Activated T-cell treated with anti-CD3 and anti-CD28 coated beads, Interleukin-2, amount 50 U/mL, for 4 hours (primary cell): ENCODE measurements at regions not wholly inside any gene's neighbourhood (a gene's known extent, or its start where the extent isn't known, plus 50 kb on each side); places are given as distances from the start of the nearest gene placed in this dataset.

ENCODE experiments used
- ATAC-seq, 2 donors: fragments of 200-7000 bp; cut with Tn5 transposase; one replicate each; pipeline ENCODE4 v1.10.0; 2021
- DNase-seq: peaks from one replicate; pipeline ENCODE4 v3.0.0-alpha.2; 2020
- H3K27me3 Mint-ChIP-seq: one replicate; pipeline ENCODE4 v1.8.0; 2021; ENCODE audit warnings: low read depth, mixed read lengths
- H3K36me3 Mint-ChIP-seq: one replicate; pipeline ENCODE4 v1.8.0; 2022; ENCODE audit warnings: mixed read lengths; ENCODE audit not compliant: insufficient read depth
- H3K4me1 Mint-ChIP-seq: one replicate; pipeline ENCODE4 v1.8.0; 2021; ENCODE audit warnings: low read depth, mixed read lengths
- H3K4me3 Mint-ChIP-seq: one replicate; pipeline ENCODE4 v1.8.0; 2021; ENCODE audit warnings: mild to moderate bottlenecking, moderate library complexity, mixed read lengths
- H3K9me3 Mint-ChIP-seq: one replicate; pipeline ENCODE4 v1.8.0; 2021; ENCODE audit warnings: mixed read lengths

DNA sequence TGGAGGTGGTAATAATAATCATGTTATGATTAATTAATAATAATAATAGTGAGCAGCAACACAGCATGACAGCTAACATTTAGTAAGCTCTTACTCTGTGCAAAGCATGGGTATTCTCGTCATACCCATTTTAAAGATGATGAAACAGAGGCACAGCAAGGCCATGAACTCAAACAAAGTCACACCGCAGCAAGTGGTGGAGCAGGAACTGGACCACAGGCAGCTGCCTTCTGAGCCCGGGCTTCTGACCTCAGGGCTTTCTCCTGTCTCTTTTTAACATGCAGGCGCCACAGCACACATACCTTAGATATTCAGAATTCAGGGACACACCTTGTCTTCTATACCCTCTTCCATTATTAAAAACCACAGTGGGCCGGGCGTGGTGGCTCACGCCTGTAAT lies 50.7 kb upstream of the SPATA12 start:
- no peak for DNase-seq
- Mint-ChIP-seq H3K9me3 (no peaks in the 10 kb centered on the region), H3K27me3 (no peaks in the 10 kb centered on the region)

DNA sequence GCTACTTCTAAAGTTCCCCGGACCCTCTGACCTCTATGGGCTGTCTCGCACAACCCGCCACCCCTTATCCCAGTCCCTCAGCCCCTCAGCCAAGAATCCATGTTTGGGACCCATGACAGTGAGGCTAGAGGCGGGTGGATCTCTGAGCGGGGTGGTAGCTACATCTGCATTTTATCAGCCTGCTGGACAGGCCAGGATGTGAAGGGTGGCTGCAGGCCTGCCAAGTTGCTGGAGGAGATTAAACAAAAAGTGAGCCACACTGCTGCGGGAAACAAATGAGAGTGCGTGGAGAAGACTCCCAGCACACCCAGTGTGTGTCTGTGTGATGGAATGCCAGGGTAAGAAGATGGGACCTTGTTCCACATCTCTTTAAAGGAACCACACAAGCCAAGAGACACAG lies 51.1 kb upstream of the SPATA12 start:
- no peak overlapping the region for H3K4me3 Mint-ChIP-seq
- ATAC-seq = no peak

More for the DNA sequence above, 50.7 kb upstream of the SPATA12 start:
- Mint-ChIP-seq H3K36me3 (no peaks in the 10 kb centered on the region), H3K4me3 (no peak overlapping the region), H3K4me1 (peaks cover 4% of the 10 kb centered on the region)
- ATAC-seq = no peak

DNA sequence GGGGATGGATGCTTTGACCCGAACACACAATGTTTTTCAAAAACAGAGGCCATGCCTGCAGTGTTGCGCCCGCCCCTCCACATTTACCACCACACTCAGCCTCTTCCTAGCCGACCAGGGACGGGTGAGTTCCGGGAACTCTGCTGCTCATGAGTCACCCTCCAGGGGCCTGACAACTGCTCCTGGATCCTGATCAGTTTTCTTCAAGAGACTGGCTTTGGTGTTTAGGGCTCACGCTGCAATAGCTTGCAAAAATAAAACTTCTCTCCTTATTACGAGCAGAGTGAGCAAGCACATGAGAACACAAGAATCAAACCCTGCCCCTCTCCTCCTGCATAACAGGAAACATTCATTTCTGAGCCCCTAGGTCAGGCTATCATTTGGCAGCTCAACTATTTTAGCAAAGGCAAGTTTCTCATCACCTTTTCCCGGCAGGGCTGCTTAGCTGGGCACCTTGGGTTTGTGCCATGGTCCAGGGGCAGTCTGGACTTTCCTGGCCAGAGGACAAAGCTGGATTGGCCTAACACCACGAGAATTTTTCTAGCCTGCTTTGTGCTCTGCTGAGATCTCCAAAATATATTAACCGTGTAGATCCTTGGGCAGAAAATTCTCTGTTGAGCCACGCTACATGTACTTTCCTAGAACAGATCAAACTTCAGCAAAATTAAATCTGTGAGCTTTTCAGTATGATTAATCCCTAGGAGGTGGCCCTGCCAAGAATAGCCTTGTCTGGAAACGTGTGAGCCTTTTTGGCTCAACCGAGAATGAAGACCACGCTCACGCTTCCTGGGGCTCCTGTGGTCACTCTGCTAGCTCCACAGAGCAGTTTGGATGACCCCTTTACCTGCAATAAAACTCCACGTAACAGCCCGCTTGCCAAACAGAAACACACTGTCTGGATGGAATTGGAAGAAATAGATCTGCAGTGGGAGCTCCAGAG lies 52.7 kb upstream of the SPATA12 start:
- H3K4me3 Mint-ChIP-seq = no peak overlapping the region
- DNase-seq (no peak), ATAC-seq (peak; percentile 69 to 76)
- no peaks in the 10 kb centered on the region for H3K9me3 Mint-ChIP-seq
- no peaks in the 10 kb centered on the region for H3K36me3 Mint-ChIP-seq
- peaks cover 4% of the 10 kb centered on the region for H3K4me1 Mint-ChIP-seq
- H3K27me3 Mint-ChIP-seq = peaks cover 5% of the 10 kb centered on the region

More for the DNA sequence above, 51.1 kb upstream of the SPATA12 start:
- DNase-seq = no peak
- H3K9me3 Mint-ChIP-seq = no peaks in the 10 kb centered on the region
- peaks cover 4% of the 10 kb centered on the region for H3K4me1 Mint-ChIP-seq
- H3K27me3 Mint-ChIP-seq = peaks cover 1% of the 10 kb centered on the region
- no peaks in the 10 kb centered on the region for H3K36me3 Mint-ChIP-seq

DNA sequence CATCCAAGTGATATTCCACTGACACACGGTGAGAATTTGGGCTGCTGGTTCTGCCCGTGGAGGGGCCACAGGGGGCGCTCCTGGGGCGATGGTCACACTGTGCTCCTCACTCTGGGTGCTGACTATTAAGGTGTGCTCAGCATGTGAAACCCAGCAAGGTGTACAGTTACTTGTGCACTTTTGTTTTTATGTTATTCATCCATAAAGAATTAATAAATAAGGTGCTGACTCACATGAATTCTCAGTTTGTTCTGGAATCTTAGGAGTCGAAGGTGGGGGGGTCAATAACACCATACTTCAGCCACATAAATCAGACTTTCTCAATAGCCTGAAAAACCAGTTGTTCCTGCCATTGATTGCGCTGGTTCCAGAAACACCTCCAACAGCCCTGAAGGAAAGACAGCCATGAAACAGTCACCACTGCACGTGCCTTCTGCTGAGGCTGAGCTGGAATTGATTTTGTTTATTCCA lies 53.5 kb upstream of the SPATA12 start:
- Mint-ChIP-seq H3K36me3 (no peaks in the 10 kb centered on the region), H3K4me1 (peaks cover 4% of the 10 kb centered on the region), H3K9me3 (no peaks in the 10 kb centered on the region), H3K27me3 (peaks cover 5% of the 10 kb centered on the region), H3K4me3 (no peak overlapping the region)
- DNase-seq (no peak), ATAC-seq (no peak)

DNA sequence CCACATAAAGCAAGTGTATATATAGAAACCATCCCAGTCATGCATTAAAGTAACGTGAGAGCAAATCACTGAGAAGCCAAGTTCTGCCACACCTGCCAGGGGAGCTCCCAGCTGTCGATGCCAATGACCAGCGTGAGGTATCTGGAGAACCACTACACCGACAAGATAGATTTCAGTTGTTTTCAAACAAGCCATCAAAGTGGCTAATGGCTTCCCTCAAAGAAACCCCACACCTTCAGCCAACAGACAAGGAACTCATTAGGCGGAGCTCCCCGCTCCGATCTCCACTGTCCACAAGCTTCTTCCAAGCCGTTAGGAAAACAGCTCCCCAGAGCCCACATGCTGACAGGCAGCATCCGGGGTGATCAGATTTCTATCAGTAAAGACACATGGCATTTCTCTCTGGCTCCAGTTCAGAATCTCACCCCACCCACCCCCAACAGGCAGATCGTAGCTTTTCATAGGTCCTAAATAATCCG lies 54.2 kb upstream of the SPATA12 start:
- Mint-ChIP-seq H3K36me3 (no peaks in the 10 kb centered on the region), H3K4me3 (no peak overlapping the region), H3K9me3 (no peaks in the 10 kb centered on the region), H3K4me1 (peaks cover 4% of the 10 kb centered on the region), H3K27me3 (peaks cover 5% of the 10 kb centered on the region)
- ATAC-seq (no peak), DNase-seq (no peak)

DNA sequence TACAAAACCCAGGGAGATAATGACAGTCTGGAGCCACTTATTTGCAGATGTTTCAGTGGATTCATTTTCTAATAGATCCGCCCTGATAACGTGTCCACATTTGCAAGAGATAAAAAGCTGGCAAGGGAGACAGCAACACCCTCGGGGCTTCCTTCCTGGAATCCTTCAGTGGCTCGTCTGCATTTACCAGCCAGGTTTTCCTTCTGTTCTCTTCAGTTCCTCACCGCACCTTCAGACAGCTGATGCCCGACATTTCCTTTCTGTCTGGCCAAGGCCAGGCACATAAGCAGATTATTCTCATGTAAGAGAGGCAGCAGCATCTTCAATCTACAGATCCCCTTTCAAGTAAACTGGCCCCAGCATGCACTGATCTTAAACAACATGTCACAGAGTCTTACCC lies 56.2 kb upstream of the SPATA12 start:
- Mint-ChIP-seq H3K9me3 (no peaks in the 10 kb centered on the region), H3K4me3 (no peak overlapping the region)

DNA sequence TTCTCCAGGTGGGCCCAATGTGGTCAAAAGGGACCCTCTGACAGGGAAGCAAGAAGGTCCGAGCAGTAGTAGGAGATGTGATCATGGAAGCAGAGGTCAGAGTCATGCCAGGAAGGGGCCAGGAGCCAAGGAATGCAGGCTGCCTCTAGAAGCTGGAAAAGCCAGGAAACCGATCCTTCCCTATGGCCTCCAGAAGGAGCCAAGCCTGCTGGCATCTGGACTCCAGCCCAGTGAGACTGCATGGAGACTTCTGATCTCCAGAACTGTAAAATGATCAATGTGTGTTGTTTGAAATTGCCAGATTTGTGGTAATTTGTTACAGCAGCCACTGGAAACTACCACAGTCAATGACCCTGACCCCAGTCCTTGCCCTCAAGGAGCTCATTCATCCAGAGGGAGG lies 56.8 kb upstream of the SPATA12 start:
- peaks cover 4% of the 10 kb centered on the region for H3K4me1 Mint-ChIP-seq
- H3K4me3 Mint-ChIP-seq = no peak overlapping the region
- no peaks in the 10 kb centered on the region for H3K36me3 Mint-ChIP-seq
- DNase-seq (no peak), ATAC-seq (no peak)
- peaks cover 5% of the 10 kb centered on the region for H3K27me3 Mint-ChIP-seq
- H3K9me3 Mint-ChIP-seq = no peaks in the 10 kb centered on the region

More for the DNA sequence above, 56.2 kb upstream of the SPATA12 start:
- peaks cover 4% of the 10 kb centered on the region for H3K4me1 Mint-ChIP-seq
- H3K27me3 Mint-ChIP-seq = peaks cover 5% of the 10 kb centered on the region
- no peak for DNase-seq
- H3K36me3 Mint-ChIP-seq = no peaks in the 10 kb centered on the region
- no peak for ATAC-seq

DNA sequence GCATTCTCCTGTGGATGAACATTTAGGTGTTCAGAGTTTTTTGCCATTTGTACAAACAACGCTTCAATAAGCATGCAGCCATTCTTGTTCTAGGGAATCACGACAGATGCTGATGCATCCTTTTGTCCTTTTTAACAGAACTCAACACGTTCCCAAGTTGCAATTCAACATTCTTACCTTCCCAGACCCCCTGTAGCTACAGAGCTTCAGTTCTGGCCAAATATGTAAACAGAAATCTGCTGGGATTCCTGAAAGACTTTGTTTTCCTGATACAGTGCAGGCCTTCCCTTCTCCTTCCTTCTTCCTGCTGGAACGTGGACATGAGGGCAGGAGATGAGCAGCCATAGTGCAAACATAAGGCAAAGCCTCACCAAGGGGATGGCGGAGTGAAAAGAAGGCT lies 59.1 kb upstream of the SPATA12 start:
- H3K36me3 Mint-ChIP-seq = no peaks in the 10 kb centered on the region
- H3K27me3 Mint-ChIP-seq = peaks cover 5% of the 10 kb centered on the region
- H3K4me1 Mint-ChIP-seq = no peaks in the 10 kb centered on the region
- no peak for DNase-seq
- no peaks in the 10 kb centered on the region for H3K9me3 Mint-ChIP-seq
- no peak overlapping the region for H3K4me3 Mint-ChIP-seq
- ATAC-seq = no peak

DNA sequence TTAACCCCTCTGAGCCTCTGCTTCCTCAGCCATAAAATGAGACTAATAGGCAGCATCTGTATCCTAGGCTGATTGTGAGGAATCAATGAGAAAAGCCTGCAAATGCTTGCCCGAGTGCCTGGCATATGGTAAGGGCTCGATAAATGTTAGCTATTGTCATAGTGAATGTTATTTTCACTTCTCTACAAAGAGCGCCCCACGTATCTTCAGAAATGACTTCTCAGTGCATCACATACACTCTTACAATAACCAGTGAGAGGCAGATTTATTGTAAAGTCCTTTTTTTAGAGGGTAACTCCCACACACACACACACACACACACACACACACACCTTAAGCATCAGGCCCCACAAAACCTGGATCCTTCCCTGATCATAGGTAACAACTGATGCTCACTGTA lies 60.5 kb upstream of the SPATA12 start:
- no peaks in the 10 kb centered on the region for H3K9me3 Mint-ChIP-seq
- DNase-seq = no peak
- no peak overlapping the region for H3K4me3 Mint-ChIP-seq
- H3K36me3 Mint-ChIP-seq = no peaks in the 10 kb centered on the region
- H3K4me1 Mint-ChIP-seq = peaks cover 2% of the 10 kb centered on the region
- peaks cover 5% of the 10 kb centered on the region for H3K27me3 Mint-ChIP-seq
- ATAC-seq = no peak

DNA sequence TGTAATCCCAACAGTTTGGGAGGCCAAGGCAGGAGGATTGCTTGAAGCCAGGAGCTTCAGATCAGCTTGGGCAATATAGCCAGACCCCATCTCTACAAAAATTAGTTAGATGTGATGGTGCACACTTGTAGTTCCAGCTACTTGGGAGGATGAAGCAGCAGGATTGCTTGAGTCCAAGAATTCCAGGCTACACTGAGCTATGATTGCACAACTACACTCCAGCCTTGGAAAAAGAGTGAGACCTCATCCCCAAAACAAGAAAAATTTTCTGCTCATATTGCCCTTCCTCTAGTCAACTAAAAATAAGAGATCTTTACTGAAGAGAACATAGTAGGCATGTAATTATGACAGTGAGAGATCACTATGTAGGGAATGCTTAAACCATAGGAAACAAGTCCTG lies 60.9 kb upstream of the SPATA12 start:
- peaks cover 5% of the 10 kb centered on the region for H3K27me3 Mint-ChIP-seq
- peaks cover 2% of the 10 kb centered on the region for H3K4me1 Mint-ChIP-seq
- H3K36me3 Mint-ChIP-seq = no peaks in the 10 kb centered on the region
- no peak overlapping the region for H3K4me3 Mint-ChIP-seq
- no peaks in the 10 kb centered on the region for H3K9me3 Mint-ChIP-seq
- no peak for DNase-seq
- ATAC-seq = no peak

DNA sequence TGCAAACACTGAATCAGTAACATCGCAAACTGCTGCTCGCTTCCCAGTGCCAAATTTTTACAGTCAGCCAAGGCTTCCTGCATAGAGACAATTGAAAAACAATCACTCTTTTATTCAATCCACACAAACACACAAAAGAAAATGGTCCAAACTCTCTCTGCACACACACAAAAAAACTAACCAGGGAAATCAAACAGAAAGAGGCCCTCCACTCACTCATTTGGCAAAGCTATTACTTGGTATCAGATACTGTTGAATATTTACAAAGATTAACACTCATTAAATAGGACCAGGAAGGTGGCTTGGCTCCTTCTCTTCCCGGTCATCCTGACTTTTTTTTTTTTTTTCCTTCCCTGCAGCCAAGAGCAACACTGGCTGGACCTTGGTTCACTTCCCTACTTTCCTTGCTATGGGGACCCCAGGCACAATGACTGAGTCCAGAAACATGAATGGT lies 62.4 kb upstream of the SPATA12 start:
- Mint-ChIP-seq H3K36me3 (no peaks in the 10 kb centered on the region), H3K27me3 (no peaks in the 10 kb centered on the region), H3K4me1 (peaks cover 2% of the 10 kb centered on the region), H3K9me3 (no peaks in the 10 kb centered on the region), H3K4me3 (no peak overlapping the region)
- no peak for ATAC-seq
- no peak for DNase-seq

DNA sequence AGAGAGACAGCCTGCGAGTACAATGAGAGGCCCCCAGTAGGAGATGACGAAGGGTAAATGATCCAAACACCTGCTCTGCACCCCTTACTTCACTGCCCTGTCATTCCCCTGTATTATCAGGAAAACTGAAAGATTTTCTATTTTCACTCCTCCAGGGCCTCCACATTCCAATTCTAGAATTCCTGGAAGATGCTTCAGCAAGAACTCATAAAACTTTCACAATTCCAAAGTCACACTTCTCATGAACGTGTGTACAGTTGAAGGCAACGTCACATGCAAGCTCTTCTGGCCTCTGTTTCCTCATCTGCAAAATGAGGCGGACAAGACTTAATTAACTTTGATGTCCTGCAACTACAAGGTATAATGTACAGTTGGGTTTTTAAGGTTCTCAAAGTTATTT lies 62.8 kb upstream of the SPATA12 start:
- Mint-ChIP-seq H3K4me3 (no peak overlapping the region), H3K4me1 (peaks cover 2% of the 10 kb centered on the region), H3K27me3 (no peaks in the 10 kb centered on the region), H3K9me3 (no peaks in the 10 kb centered on the region), H3K36me3 (no peaks in the 10 kb centered on the region)
- ATAC-seq (no peak), DNase-seq (no peak)

DNA sequence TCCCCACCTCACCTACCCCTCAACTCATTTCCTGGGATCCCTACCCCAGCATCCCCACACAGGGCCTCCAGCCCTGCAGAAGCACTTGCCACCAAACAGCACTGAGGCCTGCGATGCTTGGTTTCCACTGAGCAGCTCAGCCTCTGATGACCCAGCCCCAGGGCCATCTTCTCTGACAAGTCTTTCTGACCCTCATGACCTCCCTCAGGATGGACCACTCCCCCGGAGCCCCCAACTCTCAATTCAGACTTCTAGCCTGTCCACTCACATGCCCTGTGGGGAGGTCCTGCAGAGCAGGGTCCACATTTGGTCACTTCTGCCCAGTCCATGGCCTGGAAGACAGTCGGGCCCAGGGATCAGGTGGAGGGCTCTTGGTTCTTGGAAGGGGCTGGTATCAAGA lies 63.4 kb upstream of the SPATA12 start:
- Mint-ChIP-seq H3K4me3 (no peak overlapping the region), H3K36me3 (no peaks in the 10 kb centered on the region), H3K9me3 (no peaks in the 10 kb centered on the region), H3K27me3 (no peaks in the 10 kb centered on the region), H3K4me1 (peaks cover 2% of the 10 kb centered on the region)
- no peak for DNase-seq
- no peak for ATAC-seq

DNA sequence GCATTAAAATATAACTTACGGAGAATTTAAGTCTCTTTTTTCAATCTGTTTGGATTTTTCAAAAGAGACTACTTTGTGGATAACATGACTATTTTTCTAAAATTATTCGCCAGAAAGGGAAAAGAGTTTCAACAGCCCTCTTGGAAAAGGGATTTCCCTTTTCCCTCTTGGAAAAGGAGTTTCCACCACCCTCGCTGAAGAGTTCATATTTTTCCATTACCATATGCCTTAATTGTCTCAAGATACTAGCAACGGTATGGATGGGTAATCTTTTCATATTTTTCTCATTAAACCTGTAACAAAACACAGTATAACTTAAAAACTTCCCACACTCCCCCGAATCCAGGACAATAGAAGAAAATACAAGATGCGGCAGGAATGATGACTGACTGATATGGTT lies 66.1 kb upstream of the SPATA12 start:
- peaks cover 2% of the 10 kb centered on the region for H3K4me1 Mint-ChIP-seq
- ATAC-seq = no peak

DNA sequence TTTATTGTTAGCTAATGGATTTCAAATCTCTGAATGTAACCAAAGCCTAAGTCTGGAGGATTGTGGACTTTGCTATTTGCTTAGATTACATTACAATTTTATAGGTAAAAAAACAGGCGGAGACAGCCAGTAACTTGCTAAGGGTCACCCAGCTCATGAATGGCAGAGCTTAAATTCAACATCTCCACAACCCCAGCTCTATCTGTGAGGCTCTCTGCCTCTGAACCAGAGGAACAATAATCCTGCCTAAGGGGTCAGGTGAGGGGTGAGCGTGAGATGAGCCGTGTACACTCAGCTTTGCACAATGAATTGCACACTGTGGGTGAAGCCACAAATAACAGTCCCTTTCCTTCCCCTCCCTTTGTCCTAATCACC lies 69.8 kb upstream of the SPATA12 start:
- H3K36me3 Mint-ChIP-seq = no peaks in the 10 kb centered on the region
- DNase-seq (no peak), ATAC-seq (no peak)
- H3K4me1 Mint-ChIP-seq = peaks cover 17% of the 10 kb centered on the region
- H3K4me3 Mint-ChIP-seq = no peak overlapping the region
- H3K9me3 Mint-ChIP-seq = no peaks in the 10 kb centered on the region
- peaks cover 13% of the 10 kb centered on the region for H3K27me3 Mint-ChIP-seq

More for the DNA sequence above, 66.1 kb upstream of the SPATA12 start:
- DNase-seq = no peak
- H3K9me3 Mint-ChIP-seq = no peaks in the 10 kb centered on the region
- no peaks in the 10 kb centered on the region for H3K36me3 Mint-ChIP-seq
- peaks cover 8% of the 10 kb centered on the region for H3K27me3 Mint-ChIP-seq
- no peak overlapping the region for H3K4me3 Mint-ChIP-seq
